ENCODE measurements at regions not wholly inside any gene's neighbourhood (a gene's known extent, or its start where the extent isn't known, plus 50 kb on each side); places are given as distances from the start of the nearest gene placed in this dataset.

DNA sequence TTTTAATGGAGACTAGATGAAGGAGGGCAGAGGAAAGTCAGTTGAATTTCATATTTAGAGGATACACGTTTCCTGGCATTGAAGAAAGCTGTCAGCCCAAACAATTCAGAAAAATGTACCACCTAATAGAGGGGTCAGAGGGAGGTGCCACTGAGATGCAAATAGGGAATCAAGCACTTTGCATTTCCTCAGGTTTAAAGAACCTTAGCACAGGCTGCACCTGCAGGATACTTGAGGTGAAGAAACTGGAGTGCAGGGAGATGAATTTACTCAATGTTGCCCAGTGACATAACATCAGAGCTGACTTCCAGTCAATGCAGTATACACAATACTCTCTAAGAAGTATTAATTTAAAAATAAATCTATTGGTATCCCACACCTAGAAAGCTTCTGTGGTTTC, 67.0 kb upstream of the MAST4 start:
- no peak for TF ChIP-seq EZH2 (IDR thresholded peaks at IDR 0.05; ENCODE audit: insufficient read depth, low read length)
- TF ChIP-seq, protein P1, sequence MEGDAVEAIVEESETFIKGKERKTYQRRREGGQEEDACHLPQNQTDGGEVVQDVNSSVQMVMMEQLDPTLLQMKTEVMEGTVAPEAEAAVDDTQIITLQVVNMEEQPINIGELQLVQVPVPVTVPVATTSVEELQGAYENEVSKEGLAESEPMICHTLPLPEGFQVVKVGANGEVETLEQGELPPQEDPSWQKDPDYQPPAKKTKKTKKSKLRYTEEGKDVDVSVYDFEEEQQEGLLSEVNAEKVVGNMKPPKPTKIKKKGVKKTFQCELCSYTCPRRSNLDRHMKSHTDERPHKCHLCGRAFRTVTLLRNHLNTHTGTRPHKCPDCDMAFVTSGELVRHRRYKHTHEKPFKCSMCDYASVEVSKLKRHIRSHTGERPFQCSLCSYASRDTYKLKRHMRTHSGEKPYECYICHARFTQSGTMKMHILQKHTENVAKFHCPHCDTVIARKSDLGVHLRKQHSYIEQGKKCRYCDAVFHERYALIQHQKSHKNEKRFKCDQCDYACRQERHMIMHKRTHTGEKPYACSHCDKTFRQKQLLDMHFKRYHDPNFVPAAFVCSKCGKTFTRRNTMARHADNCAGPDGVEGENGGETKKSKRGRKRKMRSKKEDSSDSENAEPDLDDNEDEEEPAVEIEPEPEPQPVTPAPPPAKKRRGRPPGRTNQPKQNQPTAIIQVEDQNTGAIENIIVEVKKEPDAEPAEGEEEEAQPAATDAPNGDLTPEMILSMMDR (IDR thresholded peaks at IDR 0.05; ENCODE audit: insufficient read depth, low read depth, low read length) = no peak

Measured in astrocyte (in vitro differentiated cells and primary cell).